ENCODE measurements at regions not wholly inside any gene's neighbourhood (a gene's known extent, or its start where the extent isn't known, plus 50 kb on each side); places are given as distances from the start of the nearest gene placed in this dataset.
"Not testable (repeated sequence)": the region's sequence is repeated elsewhere in the genome, so short reads cannot be mapped to it uniquely, and the experiment has no call there.

DNA sequence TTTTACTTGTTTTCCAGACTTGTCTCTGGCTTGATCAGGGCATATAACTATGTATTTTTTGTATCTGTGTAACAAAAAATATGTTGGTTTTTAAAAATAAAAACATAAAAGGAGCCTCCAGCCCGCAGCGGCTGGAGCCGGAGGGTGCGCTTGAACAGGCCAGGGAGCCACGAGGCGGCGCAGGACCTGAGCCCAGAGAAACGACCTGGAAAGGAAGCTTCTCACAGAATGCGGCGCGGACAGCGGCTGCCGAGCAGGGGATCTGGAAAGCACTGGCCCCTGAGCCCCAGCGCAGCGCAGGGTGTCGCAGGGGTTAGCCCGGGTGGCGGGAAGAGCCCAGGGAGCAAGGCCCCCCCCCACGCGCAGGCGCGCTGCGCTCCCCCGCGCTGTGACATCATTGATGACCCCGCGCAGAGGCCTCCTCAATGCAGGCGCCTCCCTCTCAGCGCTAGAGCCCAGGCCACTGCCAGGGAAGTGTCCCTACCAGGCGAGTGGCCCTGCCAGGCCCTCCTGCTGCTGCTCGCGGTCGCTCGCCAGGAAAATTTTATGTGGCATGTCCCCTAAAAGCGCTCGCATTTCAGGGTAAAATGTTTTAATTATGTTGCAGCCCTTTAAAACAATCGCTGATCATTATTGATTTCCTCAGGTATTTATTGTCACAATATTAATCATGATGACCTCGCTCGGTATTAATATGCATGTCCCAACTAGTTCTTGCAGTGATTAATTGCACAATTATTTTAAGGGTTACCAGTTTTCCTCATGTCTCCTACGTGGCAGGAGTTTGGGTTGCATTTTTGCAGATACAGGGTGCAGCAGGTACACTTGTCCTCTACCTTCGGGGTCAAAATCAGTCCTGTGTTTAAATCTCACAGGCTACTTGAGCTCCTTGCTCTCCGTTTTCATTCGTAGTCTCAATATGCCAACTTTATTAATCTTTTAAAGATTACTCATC is 134.2 kb downstream of the USP22 start:
- DNase-seq (ENCODE audit: low spot score) = peak; percentile 79

DNA sequence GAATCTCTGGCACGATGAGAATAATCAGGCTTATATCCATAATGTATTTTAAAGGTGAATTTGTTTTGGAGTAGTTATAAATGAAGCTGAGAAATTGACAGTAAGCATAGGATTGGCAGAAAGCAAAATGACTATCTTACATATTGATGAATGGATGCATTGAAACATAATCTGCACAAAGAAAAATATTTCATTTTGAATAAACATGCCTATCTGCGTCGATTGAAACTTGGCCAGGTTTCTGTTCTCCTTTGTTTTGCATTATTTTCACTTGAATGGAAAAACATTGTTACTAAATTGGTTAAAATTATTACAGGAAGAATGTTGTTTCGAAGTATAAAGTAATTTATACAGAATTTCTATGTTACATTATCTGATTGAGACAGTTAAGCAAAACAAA is 128.2 kb downstream of the USP22 start:
- no peak for DNase-seq (ENCODE audit: low spot score)

DNA sequence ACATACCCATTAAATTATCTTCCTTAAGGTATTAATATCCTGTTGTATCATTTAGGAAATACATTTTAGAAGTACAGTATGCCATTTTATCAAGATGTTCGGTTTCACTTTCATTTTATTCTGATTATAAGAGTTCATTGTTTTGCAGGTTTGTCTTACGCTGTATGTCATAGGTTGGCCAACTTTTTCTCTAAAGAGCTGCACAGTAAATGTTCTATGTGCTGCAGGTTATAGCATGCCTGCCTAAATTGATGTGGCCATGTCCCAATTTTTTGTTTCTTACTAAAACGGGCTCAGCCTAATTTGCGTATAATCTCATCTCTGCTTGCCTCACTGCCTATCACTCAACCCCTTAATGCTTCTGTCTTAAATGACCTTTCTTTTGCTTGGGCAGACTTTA is 126.4 kb downstream of the USP22 start:
- DNase-seq (ENCODE audit: low spot score) = no peak

DNA sequence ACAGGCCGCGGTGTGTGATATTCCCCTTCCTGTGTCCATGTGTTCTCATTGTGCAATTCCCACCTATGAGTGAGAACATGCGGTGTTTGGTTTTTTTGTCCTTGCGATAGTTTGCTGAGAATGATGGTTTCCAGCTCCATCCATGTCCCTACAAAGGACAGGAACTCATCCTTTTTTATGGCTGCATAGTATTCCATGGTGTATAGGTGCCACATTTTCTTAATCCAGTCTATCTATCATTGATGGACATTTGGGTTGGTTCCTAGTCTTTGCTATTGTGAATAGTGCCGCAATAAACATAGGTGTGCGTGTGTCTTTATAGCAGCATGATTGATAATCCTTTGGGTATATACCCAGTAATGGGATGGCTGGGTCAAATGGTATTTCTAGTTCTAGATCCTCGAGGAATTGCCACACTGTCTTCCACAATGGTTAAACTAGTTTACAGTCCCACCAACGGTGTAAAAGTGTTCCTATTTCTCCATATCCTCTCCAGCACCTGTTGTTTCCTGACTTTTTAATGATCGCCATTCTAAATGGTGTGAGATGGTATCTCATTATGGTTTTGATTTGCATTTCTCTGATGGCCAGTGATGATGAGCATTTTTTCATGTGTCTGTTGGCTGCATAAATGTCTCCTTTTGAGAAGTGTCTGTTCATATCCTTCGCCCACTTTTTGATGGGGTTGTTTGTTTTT is 125.1 kb downstream of the USP22 start:
- not testable (repeated sequence) for DNase-seq (ENCODE audit: low spot score)

DNA sequence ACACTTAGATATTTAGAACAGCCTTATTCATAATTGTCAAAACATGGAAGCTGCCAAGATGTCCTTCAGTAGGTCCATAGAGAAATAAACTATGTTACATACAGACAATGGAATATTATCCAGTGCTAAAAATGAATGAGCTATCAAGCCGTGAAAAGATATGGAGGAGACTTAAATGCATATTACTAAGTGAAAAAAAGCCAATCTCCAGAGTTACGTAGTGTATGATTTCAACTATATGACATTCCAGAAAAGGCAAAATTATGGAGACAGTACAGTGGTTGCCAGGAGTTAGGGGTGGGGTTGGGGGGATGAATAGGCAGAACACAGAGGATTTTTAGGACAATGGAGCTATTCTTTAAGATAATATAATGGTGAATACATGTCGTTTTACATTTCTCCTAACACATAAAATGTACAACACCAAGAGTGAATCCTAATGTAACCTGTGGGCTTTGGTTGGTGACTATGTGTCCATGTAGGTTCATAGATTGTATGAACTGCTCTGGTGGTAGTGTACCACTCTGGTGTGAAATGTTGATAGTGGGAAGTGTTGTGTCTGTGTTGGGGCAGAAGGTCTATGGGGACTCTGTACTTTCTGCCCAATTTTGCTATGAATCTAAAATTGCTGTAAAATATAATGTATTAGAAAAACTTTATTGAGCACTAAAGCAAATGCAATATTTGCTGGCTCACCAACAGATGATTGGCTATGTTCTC is 122.6 kb downstream of the USP22 start:
- no peak for DNase-seq (ENCODE audit: low spot score)

DNA sequence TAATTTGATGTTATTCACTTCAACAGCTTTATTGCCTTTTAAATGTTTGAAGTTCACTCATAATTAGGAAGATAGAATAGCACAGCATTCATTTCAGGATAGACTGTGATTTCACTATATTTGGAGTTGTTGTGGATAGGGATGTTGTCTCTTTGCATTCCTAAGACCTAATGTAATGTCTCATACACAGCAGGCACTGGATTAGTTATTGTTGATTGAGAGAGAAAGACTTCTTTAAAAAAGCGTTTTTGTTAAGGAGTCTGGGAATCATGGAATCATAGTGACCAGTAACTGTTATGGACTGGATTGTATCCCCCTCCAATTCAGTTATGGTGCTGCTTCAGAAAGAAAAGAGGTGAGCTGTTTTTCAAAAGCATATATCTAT is 122.0 kb downstream of the USP22 start:
- no peak for DNase-seq (ENCODE audit: low spot score)

DNA sequence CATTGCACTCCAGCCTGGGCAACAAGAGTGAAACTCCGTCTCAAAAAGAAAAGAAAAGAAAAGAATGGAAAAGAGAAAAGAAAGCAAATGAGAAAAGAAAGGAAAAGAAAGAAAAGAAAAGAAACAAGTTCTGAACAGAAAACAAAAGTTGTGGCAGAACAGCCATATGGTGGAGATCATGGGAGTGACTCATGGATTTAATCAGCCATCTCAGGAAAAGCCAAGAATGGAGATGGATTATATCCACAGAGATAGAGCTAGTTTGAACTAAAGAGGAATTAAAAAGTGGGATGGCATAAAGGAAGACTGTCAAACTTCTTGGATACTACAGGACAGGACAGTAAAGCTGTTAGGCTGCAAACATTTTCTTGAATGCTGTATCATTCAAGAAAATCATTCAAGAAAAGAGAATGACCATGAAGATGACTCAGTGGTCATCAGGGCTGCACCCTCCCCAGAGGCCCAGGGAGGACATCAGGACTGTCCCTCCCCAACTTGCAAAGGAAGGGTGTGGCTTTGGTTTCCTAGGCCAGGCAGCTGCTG is 120.6 kb downstream of the USP22 start:
- DNase-seq (ENCODE audit: low spot score) = no peak

DNA sequence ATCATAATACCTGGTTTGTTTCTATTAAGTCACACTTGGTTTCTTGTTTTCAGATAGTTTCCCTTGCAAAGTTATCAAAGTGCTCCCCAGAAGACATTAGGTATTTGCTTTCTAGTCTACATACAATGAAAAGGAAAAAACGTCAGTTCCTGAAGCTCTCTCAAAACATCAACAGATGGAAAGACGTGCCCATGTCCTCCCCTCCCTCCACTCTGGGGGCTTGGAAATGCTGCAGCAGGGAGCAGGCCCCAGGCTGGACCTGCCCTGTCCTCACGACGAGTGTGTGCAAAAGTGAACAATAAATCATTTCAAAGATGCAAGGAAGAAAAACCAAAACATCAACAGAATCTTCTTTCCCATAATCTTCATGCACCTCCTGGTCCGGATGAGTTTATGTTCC is 118.5 kb downstream of the USP22 start:
- no peak for DNase-seq (ENCODE audit: low spot score)

DNA sequence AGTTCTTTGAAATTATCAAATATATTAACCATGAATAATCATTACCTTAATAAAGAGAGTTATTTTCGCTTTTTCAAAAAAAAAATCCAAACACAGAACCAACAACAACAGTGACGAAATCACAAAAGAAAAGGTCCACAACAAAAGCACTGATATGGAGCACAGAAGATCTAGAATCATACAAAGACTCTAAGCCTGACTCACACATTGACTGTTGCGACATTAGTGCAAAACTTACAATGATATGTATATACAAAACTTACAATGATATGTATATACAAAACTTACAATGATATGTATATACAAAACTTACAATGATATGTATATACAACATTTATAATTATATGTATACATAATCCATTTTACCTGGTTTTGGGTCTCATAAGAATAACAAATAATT is 117.7 kb downstream of the USP22 start:
- no peak for DNase-seq (ENCODE audit: low spot score)

DNA sequence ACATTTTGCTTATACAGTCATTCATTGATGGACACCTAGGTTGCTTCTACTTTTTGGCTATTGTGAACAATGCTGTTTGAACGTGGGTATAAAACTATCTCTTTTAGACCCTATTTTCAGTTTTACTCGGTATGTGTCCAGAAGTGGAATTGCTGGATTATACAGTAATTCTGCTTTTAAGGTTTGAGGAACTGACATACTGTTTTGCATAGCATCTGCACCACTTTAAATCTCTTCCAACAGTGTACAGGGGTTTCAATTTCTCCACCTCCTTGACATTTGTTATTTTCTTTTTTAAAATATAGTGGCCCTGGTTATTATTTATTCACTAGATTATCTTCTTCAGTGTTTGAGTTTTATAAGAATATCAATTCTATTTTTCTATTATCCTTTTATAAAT is 116.9 kb downstream of the USP22 start:
- no peak for DNase-seq (ENCODE audit: low spot score)

DNA sequence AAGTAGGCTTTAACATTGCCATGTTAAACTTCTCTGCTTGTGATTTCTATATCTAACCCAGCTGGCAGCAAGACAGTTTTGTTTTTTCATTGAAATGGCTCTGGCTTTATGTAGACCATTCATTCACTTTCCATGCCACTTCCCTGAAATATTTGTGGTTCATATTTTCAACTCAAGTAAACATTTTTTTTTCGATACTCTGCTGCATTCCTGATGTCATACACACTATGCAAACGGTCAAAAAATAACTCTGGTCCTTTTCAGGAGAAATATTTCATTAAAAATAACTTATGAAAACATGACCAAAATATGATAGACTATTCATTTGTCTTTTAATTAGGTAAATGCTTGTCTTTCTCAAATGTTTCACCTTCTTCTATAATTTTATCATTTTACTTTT is 116.3 kb downstream of the USP22 start:
- DNase-seq (ENCODE audit: low spot score) = no peak

DNA sequence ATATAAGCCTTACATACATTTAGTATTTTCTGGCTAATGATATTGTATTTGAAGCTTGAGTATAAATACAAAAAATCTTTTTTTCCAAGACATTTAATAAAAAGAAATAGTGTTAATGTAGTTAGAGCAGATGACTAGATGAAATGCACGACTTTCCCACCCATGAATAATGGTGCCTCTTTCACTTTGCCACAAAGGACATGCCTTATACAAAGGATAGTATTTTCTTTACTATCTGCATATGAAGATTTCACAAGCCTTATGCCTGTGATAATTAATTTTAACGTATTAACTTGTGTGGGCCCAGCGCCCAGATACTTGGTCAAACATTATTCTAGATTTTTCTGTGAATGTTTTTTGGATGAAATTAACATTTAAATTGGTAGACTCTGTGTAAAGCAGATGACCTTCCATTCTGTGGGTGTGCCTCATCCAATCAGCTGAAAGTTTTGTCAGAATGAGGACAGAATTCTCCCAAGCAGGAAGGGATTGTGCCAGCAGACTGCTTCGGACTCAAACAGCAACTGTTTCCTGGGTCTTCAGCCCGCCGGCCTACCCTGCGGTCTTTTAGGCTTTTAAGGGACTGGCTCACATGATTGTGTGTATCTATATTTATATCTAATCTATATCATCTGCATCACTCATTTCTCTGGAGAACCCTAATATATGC is 115.4 kb downstream of the USP22 start:
- no peak for DNase-seq (ENCODE audit: low spot score)

DNA sequence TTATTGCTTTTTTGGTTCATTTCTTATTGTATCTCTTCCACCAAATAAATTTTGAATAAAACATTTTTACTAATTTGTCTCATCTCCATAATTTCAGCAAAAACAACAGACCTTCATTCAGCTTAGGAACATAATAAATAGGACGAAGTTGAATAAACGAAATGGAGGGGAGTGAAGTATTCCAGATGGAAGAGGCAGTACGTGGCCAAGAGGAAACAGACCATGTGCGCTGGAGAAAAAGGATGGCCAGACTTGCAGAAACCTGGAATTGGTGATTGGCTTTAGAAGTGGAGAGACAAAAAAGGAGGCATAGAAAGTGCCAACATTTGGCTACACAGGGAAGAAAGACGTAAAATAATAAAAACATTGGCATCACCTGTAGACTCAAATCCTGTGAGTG is 113.5 kb downstream of the USP22 start:
- no peak for DNase-seq (ENCODE audit: low spot score)

DNA sequence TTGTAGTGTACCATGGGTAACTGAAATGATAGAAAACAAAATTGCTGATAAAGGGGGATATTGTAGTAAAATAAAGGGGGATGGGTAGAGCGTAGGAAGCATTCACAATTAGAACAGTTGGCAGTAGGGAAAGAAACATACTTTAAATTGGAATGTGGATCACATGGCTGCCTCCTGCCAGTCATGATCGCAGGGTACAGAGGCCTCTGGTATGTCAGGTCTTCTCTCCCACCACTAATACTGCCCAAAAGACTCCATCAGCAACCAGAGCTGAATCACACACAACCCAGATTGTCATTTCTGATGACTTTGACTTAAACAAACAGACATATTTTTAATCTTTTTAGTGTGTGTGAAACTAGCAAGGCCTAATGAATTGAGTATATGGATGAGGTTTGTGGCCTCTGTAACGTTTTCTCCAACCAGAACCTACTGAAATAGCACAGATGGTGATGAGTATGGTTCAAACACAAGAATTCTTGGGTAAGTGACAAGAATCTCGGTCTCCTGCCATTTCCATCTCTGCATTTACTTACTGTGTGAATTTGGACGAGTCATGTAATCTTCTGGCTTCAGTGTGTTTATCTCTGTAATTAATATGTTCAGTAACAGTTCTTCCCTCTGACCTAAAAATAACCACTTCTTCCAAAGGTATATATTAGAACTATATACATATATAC is 112.6 kb downstream of the USP22 start:
- DNase-seq (ENCODE audit: low spot score) = no peak

DNA sequence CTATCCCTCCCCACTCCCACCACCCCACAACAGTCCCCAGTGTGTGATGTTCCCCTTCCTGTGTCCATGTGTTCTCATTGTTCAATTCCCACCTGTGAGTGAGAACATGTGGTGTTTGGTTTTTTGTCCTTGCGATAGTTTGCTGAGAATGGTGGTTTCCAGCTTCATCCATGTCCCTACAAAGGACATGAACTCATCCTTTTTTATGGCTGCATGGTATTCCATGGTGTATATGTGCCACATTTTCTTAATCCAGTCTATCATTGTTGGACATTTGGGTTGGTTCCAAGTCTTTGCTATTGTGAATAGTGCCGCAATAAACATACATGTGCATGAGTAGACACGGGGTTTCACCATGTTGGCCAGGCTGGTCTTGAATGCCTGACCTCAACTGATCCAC is 109.8 kb downstream of the USP22 start:
- not testable (repeated sequence) for DNase-seq (ENCODE audit: low spot score)

DNA sequence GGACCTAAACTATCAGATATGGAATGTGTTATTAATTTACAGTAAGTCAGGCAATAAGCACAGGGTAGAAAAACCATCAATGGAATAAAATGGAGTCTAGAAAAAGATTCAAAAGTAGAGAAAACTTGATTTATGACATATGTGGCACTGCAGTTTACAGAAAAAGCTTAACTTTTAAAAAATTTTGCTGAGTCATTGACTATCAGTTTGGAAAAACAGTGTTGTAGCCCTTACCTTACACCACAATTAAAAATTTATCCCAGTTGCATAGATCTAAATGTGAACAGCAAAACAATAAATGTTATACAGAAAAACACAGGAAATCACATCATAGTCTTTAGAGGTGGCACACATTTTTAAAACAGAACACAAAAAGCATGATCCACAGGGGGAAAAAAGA is 108.5 kb downstream of the USP22 start:
- no peak for DNase-seq (ENCODE audit: low spot score)

DNA sequence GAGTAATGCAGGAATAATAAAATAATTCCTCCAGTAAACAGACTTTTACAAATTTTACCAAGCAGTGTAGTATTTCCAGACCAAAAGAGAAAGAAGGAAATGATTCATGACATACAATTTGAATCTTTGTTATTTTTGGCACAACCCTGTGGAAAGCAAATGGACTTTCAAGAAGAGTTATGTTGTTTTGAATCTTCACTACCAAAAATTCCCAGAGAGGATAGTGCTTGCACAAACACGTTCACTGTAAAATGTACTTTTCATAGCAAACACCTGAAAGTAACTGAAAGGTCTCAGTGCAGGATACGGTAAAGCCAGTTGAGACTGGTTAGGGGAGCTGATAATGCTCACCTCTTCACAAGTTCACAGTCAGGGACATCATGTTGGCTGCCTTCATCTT is 107.1 kb downstream of the USP22 start:
- DNase-seq (ENCODE audit: low spot score) = no peak

DNA sequence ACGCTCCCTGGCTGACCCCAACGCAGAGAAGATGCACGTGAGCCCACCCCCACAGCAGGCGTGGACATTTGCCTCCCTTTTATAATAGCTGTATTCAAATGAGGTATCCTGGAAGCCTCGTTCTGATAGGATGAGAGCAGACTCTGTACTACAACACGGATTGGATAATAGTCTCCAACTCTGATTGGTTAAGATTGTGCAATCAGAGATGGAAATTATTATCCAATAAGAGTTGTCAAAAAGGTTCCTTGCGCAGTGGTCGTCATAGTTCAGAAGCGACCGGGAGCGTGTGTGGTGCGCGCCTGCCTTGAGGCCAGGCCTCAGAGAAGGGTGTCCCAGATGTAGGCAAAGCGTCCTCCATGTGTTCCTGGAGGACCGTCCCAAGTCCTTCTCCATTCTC is 104.6 kb downstream of the USP22 start:
- DNase-seq (ENCODE audit: low spot score) = no peak

DNA sequence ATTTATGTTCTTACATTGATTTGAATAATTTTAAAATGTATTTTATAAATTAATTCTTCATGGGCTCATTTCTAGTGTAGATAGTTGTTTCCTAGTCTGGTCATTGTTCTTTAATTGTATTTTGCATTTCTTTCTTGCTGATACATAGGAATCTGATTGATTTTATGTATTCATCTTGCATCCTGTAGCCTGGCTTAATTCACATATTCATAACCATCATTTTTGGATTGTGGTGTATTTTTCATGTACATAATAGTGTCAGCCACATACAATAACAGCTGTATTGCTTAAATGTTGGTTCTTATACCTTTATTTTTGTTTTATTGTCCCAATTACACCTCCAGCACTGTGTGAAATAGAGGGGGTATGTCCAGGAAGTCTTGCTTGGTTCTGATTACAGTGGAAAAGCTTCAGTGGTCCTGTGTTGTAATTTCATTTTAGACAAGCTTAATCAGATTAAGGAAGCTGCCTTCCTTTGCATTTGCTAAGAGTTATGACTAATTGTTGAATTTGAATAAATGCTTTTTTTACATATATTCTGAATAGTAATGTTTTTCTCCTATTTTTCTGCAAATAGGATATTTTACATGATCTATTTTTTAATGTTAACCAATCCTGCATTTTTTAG is 103.7 kb downstream of the USP22 start:
- DNase-seq (ENCODE audit: low spot score) = no peak

DNA sequence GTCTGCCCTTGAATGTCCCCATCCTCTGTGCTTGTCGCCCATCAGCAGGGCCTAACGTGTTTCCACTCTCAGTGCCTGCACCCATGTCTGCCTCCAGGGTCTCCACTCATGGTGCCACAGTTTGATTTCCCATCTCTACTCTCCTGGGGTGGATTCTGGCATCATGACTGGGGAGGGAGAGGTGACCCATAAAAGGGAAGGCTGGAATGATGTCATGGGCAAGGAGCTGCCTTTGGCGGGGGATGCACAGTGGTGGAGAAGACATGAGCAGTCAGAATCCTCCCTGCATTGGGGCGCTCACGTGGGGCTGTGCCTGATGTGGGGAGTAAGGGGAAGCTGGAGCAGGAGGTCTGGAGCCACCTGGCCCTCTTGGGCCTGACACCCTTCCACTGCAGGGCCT is 100.9 kb downstream of the USP22 start:
- no peak for DNase-seq (ENCODE audit: low spot score)
